Raji (cell line): ENCODE measurements at regions not wholly inside any gene's neighbourhood (a gene's known extent, or its start where the extent isn't known, plus 50 kb on each side); places are given as distances from the start of the nearest gene placed in this dataset.

ENCODE experiments used
- POLR2A ChIP-seq: IDR thresholded peaks from 2 replicates; pipeline ENCODE4 v1.6.1; 2011; ENCODE audit warnings: low read depth, low read length, control low read depth; ENCODE audit not compliant: insufficient read depth

GRCh38 chr18:46179306-46179705 is 75.1 kb downstream of the HAUS1 start:
- no peak for TF ChIP-seq POLR2A

GRCh38 chr18:46182633-46183358 is 78.6 kb downstream of the HAUS1 start:
- no peak for TF ChIP-seq POLR2A

GRCh38 chr18:46184727-46185126 is 80.5 kb downstream of the HAUS1 start:
- no peak for TF ChIP-seq POLR2A

- TF ChIP-seq POLR2A = no peak
These were observed 86.5 kb downstream of the HAUS1 start for GRCh38 chr18:46190667-46191066.

- TF ChIP-seq POLR2A = no peak
These were observed 92.5 kb downstream of the HAUS1 start for GRCh38 chr18:46196627-46197243.

- TF ChIP-seq POLR2A = no peak
These were observed 95.4 kb downstream of the HAUS1 start for GRCh38 chr18:46199515-46200147.

GRCh38 chr18:46204143-46204542 is 100.0 kb downstream of the HAUS1 start:
- no peak for TF ChIP-seq POLR2A

- TF ChIP-seq POLR2A = no peak
These were observed 103.8 kb downstream of the HAUS1 start for GRCh38 chr18:46207985-46208384.

GRCh38 chr18:46209161-46209560 is 105.0 kb downstream of the HAUS1 start:
- TF ChIP-seq POLR2A = no peak

- no peak for TF ChIP-seq POLR2A
These were observed 107.6 kb downstream of the HAUS1 start for GRCh38 chr18:46211816-46212215.

- TF ChIP-seq POLR2A = no peak
These were observed 108.2 kb downstream of the HAUS1 start for GRCh38 chr18:46212398-46212797.

- no peak for TF ChIP-seq POLR2A
These were observed 109.1 kb downstream of the HAUS1 start for GRCh38 chr18:46213295-46213694.

GRCh38 chr18:46214435-46214834 is 110.2 kb downstream of the HAUS1 start:
- TF ChIP-seq POLR2A = no peak

- TF ChIP-seq POLR2A = no peak
These were observed 111.9 kb downstream of the HAUS1 start for GRCh38 chr18:46215902-46216723.

GRCh38 chr18:46220116-46220515 is 115.9 kb downstream of the HAUS1 start:
- no peak for TF ChIP-seq POLR2A
